GM19043 (cell line): ENCODE measurements at regions not wholly inside any gene's neighbourhood (a gene's known extent, or its start where the extent isn't known, plus 50 kb on each side); places are given as distances from the start of the nearest gene placed in this dataset.
"Not testable (repeated sequence)": the region's sequence is repeated elsewhere in the genome, so short reads cannot be mapped to it uniquely, and the experiment has no call there.

Source experiments
- ATAC-seq: cut with Tn5 transposase; IDR thresholded peaks from one replicate; pipeline ENCODE4 v1.9.1; 2021; ENCODE audit warnings: low read depth; ENCODE audit not compliant: unreplicated experiment

- no peak for ATAC-seq
Observed at GRCh38 chr13:88183440-88183839, 512.3 kb downstream of the SLITRK5 start.

DNA sequence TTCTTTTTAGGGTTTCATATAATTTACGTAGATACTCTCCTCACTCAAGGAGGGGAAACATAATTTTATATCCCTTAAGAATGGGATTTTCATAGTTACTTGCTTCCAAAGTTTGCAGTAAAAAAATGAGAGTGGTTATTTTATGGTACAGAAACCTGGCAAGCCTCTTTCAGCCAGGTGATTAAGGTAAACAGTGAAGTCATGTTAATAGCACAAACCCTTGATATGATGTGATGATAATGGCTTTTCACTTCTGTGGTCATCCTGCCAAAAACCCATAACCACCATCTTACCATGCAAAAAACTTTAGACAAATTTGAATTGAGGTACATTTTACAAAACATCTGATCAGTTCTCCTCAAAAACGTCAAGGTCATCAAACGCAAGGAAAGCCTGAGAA, 517.8 kb downstream of the SLITRK5 start:
- ATAC-seq, result no peak

- no peak for ATAC-seq
Observed at GRCh38 chr13:88189728-88190127, 518.6 kb downstream of the SLITRK5 start.

DNA sequence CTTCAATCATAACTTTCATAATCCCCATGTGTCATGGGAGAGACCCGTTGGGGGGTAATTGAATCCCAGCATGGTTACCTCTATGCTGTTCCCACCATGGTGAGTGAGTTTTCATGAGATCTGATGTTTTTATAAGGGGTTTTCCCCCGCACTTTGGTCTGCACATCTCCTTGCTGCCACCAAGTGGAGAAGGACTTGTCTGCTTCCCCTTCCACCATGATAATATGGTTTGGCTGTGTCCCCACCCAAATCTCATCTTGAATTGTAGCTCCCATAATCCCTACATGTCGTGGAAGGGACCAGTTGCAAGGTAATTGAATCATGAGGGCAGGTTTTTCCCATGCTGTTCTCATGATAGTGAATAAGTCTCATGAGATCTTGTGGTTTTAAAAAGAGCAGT, 524.9 kb downstream of the SLITRK5 start:
- ATAC-seq, result no peak

DNA sequence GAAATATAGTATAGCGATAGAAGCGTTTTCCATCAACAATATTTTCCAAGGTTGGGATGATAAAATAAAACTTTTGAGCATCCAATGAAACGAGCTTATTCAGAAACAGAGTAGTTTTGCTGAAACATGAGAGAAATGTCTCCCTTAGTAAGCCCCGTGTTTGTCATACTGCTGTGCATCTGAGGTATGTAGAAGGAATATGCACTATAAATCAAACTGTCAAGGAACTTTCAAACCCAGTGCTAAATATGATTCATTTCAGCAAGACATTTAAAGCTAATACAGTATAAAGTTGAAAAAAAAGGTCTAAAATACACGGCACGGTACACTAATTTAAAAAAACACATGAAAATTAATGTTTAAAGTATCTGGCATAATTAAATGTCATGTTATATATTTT, 546.2 kb downstream of the SLITRK5 start:
- no peak for ATAC-seq

- no peak for ATAC-seq
Observed at GRCh38 chr13:88217883-88218282, 546.7 kb downstream of the SLITRK5 start.

DNA sequence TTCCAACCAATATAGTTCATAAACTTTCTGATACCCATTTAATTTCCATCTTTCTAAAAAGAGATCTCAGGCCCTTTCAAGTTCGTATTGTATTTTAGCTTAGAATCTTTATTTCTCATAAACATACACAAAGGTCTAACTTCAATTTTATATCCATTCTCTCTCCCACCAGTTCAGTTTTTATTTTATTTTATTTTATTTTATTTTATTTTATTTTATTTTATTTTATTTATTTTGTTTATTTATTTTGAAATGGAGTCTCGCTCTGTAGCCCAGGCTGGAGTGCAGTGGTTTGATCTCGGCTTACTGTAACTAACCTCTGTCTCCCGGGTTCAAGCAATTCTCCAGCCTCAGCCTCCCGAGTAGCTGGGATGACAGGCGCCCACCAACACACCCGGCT, 552.8 kb downstream of the SLITRK5 start:
- no peak for ATAC-seq

GRCh38 chr13:88235441-88235840, 564.3 kb downstream of the SLITRK5 start:
- ATAC-seq, result no peak

DNA sequence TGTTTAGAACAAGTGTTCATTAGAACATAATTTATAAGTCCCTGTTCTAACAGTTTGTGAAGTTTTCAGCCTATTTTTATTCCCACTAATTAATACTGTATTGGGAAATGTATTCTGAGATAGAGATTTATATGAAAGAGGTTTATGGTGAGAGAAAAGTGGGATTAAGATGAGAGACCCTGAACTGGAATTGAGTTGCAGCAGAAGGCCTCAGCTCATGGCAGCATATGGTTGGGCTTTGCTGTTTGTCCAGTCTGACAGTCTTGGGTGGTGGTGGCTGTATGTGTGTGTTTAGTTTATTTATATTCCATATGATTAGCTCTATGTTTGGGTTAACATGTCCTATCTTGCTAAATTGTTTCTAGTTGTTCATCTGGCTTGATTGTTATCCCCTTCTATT, 575.1 kb downstream of the SLITRK5 start:
- no peak for ATAC-seq

- no peak for ATAC-seq
Observed at GRCh38 chr13:88248393-88248792, 577.2 kb downstream of the SLITRK5 start.

GRCh38 chr13:88257706-88258105, 586.5 kb downstream of the SLITRK5 start:
- ATAC-seq, result no peak

DNA sequence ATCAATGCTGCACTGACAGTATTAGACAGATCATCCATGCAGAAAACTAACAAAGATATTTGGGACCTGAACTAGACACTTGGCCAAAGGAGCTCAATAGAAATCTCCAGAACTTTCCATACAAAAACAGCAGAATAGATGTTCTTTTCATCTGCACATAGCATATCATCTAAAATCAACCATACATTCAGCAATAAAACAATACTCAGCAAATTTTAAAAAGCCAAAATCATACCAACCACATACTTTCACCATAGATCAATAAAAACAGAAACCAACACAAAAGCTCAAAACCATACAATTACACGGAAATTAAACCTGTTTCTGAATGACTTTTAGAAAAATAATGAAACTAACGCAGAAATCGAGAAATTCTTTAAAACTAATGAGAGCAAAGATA, 592.6 kb downstream of the SLITRK5 start:
- ATAC-seq, result no peak

DNA sequence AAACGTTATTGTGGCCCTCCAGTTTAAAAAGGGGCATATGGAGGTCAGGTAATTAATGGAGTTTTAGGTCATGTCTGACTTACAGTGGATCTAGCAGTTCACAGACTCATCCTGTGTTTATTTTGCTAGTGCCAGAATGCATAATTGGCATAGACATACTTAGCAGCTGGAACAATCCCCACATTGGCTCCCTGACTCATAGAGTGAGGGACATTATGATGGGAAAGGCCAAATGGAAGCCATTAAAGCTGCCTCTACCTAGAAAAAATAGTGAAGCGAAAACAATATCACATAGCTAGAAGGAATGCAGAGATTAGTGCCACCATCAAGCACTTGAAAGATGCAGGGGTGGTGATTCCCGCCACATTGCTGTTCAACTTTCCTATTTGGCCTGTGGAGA, 610.7 kb downstream of the SLITRK5 start:
- no peak for ATAC-seq

DNA sequence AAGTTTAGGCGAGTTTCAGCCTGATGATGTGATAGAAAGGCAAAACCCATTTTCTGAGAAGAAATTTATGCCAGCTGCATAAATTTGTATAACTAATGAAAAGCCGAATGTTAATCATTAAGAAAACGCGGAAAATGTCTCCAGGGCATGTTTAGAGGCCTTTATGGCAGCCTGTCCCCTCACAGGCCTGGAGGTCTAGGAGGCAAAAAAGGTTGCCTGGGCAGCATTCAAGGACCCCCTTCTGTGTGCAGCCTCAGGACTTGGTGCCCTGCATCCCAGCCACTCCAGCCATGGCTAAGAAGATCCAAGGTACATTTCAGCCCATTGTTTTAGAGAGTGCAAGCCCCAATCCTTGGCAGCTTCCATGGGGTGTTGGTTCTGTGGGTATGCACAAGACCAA, 614.2 kb downstream of the SLITRK5 start:
- ATAC-seq, result no peak

- ATAC-seq, result no peak
Observed at GRCh38 chr13:88288326-88288725, 617.2 kb downstream of the SLITRK5 start.

GRCh38 chr13:88291731-88292130, 620.6 kb downstream of the SLITRK5 start:
- ATAC-seq, result not testable (repeated sequence)

DNA sequence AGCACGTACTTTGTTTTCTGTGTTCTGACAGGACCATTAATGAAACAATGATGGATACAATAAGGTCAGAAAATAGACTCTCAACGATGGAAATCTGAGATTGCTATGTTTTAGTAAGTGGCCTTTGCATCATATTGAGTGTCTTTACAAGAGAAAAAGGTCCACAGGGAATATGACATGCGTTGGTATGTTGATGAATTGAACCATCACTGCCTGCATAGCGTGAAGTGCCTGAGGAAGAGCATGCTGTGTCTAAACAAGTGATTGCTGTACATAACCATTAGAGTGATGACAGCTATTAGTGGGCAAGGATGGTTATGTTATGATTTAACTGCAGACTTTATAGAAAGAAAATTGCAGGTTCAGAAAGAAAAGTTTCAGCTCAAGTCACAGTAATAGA, 623.2 kb downstream of the SLITRK5 start:
- no peak for ATAC-seq

DNA sequence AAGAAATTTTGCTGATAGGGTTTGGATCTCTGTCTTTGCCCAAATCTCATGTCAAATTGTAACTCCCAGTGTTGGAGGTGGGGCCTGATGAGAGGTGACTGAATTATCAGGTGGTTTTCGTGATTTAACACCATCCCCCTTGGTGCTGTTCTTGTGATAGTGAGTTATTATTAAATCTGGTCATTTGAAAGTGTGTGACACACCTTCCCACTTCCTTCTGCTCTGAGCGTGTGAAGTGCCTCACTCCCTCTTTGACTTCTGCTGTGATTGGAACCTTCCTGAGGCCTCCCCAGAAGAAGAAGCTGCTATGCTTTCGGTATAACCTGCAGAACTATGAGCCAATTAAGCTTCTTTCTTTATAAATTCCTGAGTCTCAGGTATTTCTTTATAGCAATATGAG, 632.0 kb downstream of the SLITRK5 start:
- ATAC-seq, result no peak

DNA sequence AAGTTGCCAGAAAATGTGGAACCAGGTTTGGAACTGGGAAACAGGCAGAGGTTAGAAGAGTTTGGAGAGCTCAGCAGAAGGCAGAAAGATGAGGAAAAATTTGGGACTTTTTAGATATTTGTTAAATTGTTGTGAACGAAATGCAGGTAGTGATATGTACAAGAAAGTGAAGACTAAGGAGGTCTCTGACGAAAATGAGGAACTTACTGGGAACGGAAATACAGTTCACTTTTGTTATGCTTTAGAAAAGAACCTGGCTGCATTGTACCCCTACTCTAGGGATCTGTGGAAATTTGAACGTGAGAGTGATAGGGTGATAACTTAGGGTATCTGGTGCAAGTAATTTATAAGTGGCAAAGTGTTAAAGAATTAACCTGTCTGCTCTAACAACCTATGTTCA, 632.4 kb downstream of the SLITRK5 start:
- ATAC-seq, result no peak

DNA sequence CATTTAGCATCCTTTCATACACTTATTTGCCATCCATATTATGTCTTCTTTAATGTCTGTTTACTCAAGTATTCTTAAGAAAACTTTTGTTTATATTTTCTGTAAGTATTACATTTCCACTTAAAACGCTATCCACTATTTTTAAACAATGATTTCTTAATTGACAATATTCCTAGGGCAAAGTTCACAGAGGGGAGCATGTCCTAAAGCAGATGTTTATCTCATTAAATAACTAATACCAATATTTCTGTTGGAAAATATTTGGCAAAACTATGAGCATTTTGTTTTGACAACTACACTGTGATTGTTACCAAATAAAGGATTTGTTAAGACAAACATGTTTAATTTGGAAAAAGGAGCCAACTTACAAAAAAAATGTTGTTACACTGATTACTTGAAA, 643.3 kb downstream of the SLITRK5 start:
- ATAC-seq, result no peak

DNA sequence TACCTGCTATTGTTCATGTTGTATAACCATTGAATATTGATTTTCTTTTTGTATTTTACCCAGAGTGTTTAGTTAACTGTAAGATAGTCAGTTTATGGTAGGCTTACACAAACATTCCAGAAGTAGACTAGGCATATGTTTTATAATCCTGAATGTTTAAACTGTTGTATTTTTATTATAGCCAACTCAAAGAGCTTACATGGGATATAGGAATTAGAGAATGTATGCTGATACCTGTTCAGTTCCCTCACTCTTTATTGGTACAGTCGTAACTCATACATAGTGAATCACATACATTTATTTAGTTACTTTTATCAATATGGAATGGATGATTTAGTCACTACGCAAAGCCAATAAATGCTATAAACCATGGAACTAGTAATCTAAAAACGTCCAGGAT, 657.9 kb downstream of the SLITRK5 start:
- ATAC-seq, result no peak

DNA sequence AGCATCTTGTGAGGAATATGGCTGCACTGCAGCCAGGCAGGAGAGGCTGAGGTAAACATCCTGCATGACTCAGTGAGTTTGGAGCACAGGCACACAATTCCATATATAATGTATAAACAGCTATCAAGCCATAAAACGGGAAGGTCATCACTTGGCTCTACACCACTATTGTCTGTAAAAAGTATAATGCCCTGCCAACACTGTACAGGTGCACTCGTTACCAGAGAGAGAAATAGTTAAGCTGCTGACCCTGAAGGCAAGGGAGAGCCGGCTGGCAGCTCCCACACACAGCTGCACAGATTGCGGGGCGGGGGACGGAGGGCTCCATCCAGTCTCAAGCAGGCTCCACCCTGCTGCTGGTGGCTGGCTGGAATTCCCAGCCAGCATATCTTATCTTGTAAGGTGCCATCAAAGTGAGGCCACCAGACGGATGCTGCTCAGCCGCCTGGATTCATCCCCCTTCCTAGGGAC, 668.1 kb downstream of the SLITRK5 start:
- no peak for ATAC-seq

GRCh38 chr13:88345171-88345847, 674.1 kb downstream of the SLITRK5 start:
- no peak for ATAC-seq
